ENCODE measurements at regions not wholly inside any gene's neighbourhood (a gene's known extent, or its start where the extent isn't known, plus 50 kb on each side); places are given as distances from the start of the nearest gene placed in this dataset.
A peak's percentile ranks its signal among the peaks of the same experiment; 100 is the strongest.
"Not testable (repeated sequence)": the region's sequence is repeated elsewhere in the genome, so short reads cannot be mapped to it uniquely, and the experiment has no call there.

GRCh38 chr1:112855152-112855828 is 100.7 kb downstream of the SLC16A1 start:
- DNase-seq: no peak

GRCh38 chr1:112854368-112854984 is 101.5 kb downstream of the SLC16A1 start:
- not testable (repeated sequence) for DNase-seq

DNA sequence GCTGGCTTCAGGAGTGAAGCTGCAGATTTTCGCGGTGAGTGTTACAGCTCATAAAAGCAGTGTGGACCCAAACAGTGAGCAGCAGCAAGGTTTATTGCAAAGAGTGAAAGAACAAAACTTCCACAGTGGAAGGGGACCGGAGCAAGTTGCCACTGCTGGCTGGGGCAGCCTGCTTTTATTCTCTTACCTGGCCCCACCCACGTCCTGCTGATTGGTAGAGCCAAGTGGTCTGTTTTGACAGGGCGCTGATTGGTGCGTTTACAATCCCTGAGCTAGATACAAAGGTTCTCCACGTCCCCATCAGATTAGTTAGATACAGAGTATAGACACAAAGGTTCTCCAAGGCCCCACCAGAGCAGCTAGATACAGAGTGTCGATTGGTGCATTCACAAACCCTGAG is 102.1 kb downstream of the SLC16A1 start:
- not testable (repeated sequence) for DNase-seq

- no peak for DNase-seq
These were observed 103.1 kb downstream of the SLC16A1 start for GRCh38 chr1:112852934-112853333.

DNA sequence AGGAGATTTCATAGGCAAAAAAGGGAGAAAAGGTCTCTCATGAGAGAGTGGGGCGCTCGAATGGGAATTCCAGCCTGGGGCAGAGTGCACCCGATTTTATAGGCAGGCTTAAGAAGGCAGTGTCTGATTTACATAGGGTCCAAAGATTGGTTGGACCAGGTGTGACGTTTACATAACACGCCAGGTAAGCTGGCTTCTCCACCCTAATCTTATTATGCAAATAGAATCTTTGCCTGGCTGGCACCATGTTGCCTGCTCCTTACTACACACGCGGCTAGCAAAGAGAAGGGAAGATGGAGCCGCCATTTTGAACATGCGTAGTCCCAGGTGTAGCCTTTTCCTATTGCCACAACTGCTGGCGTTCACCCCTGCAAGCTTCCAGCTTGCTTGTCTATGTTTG is 103.7 kb downstream of the SLC16A1 start:
- DNase-seq: no peak

GRCh38 chr1:112850034-112850757 is 105.8 kb downstream of the SLC16A1 start:
- no peak for DNase-seq

DNA sequence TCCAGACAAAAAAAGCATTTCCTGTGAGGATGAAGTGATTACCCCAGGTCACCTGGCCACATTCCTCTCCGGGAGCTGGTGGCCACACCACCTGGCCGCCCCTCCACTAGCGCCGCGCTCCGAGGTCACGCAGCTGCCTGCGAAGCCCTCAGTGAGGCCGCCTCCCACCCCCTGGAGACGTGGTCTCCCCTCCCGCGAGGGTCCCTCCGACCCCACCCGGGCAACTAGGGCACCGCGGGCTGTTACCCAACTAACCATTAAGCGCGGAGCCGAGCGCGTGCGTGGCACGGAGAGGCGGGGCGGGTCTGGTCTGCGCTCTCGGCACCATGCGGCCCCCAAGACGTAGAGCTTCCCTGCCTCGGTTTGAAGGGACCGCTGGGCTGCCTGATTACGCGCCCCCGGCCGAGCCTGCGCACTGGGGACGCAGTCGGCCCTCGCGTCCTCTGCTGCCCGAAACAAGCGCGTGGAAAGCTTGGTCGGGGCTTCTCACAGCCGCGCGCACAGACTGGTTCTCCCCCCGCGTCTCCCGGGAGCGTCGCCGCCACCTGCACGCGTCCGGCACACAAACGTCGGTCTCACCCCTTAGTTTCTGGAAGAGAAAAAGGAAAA is 106.5 kb downstream of the SLC16A1 start:
- peak; percentile 39 for DNase-seq

DNA sequence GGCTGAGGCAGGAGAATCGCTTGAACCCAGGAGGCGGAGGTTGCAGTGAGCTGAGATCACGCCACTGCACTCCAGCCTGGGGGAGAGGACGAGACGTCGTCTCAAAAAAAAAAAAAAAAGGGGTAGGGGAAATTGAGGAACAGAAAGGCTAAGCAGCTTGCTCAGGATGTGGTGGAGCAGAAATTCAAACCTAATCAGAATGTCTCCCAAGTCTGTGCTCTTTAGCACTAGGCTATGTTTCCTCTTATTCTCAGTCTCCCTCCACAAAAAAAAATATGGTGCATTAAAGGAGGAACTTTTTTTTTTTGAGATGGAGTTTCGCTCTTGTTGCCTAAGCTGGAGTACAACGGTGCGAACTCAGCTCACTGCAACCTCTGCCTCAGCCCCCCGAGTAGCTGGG is 114.2 kb downstream of the SLC16A1 start:
- no peak for DNase-seq

- DNase-seq: no peak
These were observed 115.1 kb downstream of the SLC16A1 start for GRCh38 chr1:112840631-112841624.

DNA sequence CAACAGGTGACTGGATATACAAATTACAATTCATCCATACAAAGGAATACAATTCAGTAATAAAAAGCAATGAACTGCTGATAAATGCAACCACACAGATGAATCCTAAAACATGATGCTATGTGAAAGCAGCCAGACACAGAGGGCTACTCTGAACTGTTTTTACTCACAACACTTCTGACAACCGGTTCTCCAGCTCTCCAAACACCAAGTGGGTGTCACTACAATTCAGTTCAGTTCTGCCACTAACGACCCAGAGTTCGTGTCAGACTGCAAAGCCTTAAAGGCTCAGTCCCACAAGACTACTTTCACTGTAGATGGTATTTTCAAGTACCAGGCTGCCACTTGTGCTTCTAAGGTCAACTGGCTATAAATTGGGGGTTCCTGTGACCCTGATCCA is 119.4 kb downstream of the SLC16A1 start:
- no peak for DNase-seq

DNA sequence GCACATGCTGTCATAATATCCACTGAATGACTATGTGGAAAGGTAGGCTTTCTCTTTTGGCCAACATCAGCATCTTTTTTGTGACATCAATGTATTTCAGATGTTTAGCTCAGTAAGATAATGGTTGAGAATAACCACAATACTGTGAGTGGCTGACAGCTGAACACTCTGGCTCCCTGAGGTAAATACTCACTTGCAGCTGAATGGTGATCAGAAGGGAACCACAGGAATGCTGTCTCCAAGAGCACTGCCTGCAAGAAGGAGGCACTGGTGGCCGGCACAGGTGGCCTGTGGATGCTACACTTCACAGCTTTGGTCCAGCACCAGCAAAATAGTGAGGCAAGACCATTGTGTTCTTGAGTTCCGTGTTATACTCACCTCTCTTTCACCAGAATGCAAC is 118.7 kb upstream of the PPM1J start:
- DNase-seq: no peak

DNA sequence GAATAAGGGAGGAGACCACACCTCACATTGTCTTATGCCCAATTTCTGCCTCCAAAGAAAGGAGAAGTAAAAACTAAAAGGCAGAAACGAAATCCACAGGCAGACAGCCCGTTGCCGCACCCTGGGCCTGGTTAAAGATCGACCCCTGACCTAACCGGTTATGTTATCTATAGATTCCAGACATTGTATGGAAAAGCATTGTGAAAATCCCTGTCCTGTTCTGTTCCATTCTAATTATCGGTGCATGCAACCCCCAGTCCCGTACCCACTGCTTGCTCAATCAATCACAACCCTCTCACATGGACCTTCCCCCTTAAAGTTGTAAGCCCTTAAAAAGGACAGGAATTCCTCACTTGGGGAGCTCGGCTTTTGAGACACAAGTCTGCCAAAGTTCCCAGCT is 117.1 kb upstream of the PPM1J start:
- not testable (repeated sequence) for DNase-seq

DNA sequence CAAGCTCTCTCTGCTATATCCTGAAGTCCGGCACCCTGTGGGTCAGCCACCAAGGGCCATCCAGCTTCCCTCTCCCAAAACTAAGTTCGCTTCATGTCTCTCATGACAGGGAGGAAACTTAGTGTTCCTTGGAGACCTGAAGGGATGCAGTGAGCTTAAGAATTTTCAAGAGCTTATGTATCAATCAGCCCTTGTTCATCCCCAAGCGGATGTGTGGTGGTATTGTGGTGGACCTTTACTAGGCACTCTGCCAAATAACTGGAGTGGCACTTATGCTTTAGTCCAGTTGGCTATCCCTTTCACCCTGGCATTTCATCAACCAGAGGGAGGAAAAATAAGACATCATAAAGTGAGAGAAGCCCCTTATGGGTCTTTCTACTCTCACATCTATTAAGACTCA is 114.6 kb upstream of the PPM1J start:
- DNase-seq: not testable (repeated sequence)

DNA sequence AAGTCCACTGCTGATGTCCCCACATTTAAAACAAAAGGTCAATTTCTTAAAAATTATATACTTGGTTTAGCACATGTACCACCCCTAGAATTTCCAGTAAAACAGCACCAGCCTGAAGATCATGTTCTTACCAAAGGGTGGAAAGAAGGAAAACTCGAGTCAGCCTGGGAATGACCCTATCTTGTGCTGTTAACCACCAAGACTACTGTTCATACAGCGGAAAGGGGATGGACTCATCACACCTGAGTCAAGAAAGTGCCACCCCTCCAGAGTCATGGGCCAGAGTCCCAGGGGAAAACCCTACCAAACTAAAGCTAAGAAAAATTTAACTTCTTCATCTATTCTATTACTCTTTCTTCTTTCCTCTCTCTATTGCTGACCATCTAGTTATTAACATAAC is 113.6 kb upstream of the PPM1J start:
- no peak for DNase-seq

DNA sequence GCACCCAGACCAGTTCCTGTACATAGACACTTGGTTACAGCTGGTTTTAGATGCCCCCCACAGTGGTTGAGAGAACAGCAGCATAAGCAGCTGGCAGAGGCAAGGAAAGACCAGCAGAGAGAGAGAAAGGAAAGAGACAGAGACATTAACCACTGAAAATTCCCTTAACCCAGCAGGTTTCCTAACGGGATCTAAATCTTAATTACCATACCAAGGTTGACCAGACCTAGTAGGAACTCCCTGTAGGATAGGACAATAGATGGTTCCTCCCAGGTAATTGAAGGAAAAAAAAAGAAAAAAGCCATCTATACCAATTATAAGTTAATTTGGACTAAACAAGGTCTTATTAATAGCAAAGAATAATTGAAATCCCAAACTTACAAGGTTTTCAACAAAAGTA is 112.3 kb upstream of the PPM1J start:
- not testable (repeated sequence) for DNase-seq

GRCh38 chr1:112826217-112826944 is 111.2 kb upstream of the PPM1J start:
- no peak for DNase-seq

DNA sequence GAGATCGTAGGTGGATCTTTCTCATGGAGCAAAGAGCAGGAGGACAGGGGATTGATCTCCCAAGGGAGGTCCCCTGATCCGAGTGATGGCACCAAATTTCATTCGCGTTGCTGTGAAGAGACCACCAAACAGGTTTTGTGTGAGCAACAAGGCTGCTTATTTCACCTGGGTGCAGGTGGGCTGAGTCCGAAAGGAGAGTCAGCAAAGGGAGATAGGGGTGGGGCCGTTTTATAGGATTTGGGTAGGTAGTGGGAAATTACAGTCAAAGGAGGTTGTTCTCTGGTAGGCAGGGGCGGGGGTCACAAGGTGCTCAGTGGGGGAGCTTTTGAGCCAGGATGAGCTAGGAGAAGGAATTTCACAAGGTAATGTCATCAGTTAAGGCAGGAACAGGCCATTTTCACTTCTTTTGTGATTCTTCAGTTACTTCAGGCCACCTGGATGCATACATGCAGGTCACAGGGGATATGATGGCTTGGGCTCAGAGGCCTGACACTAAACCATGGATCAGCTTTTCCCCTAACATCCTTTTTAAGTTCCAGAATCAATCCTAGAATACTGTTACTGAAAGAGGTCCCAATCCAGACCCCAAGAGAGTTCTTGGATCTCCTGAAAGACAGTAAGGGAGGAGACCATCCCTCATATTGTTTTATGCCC is 110.6 kb upstream of the PPM1J start:
- DNase-seq: not testable (repeated sequence)

DNA sequence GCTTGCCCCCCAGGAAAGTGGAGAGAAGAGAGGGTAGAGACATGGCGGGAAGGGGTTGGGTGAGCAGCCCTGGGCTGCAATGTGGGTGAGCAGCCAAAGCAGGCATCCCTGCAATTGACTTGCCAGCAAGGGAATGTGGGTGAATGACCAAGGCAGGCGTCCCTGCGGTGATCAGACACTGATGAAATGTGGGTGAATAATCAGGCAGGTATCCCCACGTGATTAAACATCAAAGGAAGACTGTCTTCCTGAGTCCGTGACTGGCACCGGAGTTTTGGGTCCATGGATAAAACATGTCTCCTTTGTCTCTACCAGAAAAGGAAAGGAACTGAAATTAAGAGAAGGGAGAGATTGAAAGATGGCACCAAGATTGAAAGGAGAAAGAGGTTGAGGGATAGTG is 109.9 kb upstream of the PPM1J start:
- DNase-seq: not testable (repeated sequence)

GRCh38 chr1:112821307-112822063 is 106.4 kb upstream of the PPM1J start:
- not testable (repeated sequence) for DNase-seq

DNA sequence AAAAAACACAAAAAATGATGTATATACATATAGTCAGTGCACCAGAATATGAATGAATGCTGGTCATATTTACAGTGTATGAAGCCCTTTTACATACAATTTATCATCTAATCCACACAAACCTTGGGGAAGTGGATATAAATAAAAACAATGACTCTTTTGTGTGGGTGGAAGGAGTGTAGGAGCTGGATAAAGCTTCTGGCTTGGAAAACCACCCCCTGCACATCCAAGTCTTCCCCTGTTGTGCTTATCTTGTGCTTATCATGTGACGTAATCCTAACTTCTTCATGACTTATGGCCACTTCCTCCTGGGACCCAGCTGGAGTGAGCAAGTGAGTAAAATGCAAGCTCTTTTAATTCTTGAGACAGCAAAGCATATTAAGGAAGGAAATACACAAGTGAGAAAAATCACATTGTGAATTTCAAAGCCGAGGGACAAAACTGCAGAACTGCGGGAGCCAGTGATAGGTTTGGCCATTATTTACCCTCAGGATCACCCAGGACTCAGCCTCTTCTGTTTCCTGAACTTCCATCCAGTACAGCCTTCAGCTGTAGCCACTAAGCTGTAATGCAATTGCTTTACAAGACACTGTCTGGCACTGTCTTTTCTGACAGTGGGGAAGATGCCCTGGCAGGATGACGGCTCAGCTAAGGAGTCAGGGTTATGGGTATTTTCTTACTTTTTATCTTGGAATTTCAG is 104.0 kb upstream of the PPM1J start:
- peak; percentile 56 for DNase-seq

Measured in fibroblast of skin of right quadriceps (primary cell).